Posterior cingulate gyrus (tissue), 11 donors: ENCODE measurements at regions not wholly inside any gene's neighbourhood (a gene's known extent, or its start where the extent isn't known, plus 50 kb on each side); places are given as distances from the start of the nearest gene placed in this dataset.
A peak's percentile ranks its signal among the peaks of the same experiment; 100 is the strongest.

Experiments used
- DNase-seq, 10 donors: peaks; one replicate each; pipeline versions ENCODE4 v3.0.0 to v3.0.0-alpha.2; 2020 to 2021; ENCODE audit warnings: mixed read lengths in 3 of 10
- intact Hi-C: fragments of 100-400 bp; cut with DNase I; formaldehyde crosslinking; loops from one replicate; pipeline ENCODE4 v1.15.1; 2023

DNA sequence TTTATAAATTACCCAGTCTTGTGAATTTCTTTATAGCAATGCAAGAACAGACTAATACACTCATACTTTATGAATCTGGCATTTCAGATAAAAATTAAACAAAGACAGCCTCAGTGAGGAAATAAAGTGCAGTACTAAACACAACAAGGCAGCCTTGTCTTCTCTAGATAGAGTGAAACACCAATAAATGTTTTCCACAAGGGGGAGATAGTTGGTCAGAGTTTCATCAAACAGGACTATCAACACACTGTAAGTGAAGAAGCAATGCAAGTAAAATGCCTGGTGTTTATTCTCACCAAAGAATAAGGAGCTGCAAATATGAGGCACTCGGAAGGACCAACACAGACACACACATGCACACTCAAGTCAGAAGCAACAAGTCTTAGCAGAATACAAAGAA, 62.8 kb downstream of the FAM9B start:
- no peak for DNase-seq
- intact Hi-C loops, result no loop called here

DNA sequence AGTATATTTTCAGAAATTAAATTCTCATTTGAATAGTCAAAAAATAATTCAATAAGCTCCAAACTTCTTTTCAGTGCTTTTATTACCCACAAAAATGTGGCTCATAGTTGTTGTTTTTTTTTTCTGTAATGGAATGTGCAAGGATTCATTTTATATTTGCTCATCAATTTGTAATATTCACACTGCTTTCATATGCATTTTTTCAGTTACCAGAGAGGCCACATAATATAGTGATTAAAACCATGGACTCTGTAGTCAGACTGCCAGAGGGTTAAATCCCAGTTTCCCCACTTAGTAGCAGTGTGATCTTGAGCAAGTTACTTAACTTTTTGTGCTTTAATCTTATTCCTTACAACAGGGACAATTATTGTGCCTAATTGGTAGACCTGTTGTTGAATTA, 64.5 kb downstream of the FAM9B start:
- intact Hi-C loops, result no loop called here
- no peak for DNase-seq

DNA sequence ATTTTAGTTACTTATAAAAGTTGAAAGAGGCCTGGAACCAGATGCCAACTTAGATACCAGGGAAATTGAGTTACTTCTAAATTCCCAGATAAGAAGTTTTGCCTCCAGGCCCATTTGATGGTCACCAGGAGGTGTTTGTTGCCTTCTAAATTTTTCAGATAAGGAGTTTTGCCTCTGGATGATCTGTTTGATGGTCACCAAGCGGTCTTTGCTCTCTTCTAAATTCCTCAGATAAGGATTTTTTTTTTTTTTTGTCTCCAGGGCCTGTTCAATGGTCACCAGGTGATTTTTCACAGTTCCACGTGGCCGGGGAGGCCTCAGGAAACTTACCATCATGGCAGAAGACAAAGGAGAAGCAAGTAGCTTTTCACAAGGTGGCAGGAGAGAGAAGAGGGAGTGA, 66.5 kb downstream of the FAM9B start:
- DNase-seq, result no peak
- intact Hi-C loops, result no loop called here

DNA sequence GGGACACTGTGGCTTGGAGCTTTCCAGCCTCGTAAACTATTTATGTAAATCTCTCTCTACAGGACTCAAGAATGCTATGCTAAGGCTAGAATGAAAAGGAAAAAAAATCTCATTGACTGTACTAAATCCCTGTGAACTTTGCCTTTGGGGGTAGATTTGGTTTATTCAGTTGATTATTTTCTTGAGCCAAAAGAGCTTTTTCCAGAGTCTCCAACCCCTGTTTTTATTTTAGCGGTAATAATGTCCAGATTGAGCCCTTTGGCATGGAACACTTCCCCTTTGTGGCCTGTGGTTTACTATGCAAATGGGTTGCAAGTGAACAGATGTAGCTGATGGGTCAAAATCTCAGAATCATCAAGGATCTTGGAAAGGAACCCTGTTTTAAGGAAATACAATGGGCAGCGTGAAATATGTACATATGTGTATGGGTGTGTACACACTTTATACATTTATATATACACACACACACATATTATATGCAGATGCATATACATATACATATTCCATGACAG, 72.9 kb downstream of the FAM9B start:
- no peak for DNase-seq
- intact Hi-C loops, result no loop called here

DNA sequence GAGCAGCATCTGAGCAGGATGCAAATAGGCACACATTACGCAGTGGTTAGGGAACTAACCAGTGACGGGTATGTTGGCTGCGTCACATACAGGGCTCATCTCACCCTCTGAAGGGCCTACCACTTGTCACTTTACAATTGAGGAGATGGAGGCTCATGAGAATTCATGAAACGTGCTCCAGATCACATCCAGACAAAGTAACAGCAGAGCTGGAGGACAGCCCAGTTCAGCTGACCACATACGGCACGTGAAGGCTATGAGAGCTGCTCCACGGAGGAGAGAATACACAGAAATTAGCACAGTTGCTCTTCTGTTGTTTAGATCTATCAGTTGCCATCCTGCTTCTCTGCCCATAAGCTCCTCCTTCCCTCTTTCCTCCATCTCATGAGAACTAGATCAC, 78.4 kb downstream of the FAM9B start:
- intact Hi-C loops, result no loop called here
- DNase-seq, result no peak

DNA sequence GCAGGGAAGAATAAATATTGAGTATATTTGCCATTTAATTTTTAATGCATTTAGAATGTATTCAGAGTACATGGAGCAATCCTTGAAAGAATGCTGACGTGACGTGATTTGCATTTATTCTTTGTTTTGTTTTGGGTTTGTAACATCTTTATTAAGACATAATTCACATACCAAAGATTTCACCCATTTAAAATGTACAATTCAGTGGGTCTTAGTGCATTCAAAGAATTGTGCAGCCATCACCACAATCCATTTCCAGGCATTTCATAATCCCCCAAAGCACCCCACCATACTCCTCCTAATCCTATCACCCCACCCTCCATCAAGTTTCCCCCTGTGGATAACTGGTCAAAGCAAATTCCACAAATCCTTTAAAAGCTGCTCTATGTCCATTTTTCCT, 87.4 kb downstream of the FAM9B start:
- intact Hi-C loops, result no loop called here
- DNase-seq, result no peak

DNA sequence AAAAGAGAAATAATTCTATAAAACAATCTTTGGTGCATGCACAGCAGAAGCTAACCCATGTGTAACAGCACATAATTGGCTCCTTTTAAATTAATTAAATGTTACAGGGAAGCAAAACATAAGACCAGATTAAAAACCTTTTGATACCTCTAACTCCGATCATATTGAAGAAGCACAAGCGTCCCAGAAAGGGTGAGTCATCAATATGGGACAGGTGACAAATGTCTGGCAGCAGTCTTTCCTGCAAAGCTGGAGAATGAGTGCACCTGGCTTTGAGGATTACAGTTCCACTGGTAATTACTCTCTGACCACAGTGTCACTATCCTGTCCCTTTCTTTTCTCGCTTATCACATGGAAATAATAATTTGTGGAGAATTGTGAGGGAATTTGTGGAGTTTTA, 94.6 kb downstream of the FAM9B start:
- DNase-seq, result no peak
- intact Hi-C loops, result no loop called here

DNA sequence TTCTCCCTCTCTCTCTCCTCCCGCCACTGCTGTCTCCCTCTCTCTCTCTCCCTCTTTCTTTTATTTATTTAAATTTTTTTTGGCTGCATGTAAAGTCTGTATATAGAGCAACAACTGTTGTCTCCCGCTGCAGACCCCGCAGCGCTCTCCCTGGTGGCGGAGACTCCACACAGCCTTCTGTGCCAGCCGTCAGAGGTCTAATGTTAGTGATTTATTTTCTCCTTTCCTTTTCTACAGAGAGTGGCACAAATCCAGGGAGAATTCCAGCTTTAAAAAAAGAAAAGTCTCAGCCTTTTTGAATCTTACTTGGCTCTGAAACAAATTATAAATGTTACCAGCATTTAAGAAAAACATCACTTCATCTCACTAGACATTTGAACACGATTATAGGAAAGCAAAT, 106.2 kb downstream of the FAM9B start:
- peak in 1 of 10 donors; percentile 48 for DNase-seq
- intact Hi-C loops, result no loop called here

DNA sequence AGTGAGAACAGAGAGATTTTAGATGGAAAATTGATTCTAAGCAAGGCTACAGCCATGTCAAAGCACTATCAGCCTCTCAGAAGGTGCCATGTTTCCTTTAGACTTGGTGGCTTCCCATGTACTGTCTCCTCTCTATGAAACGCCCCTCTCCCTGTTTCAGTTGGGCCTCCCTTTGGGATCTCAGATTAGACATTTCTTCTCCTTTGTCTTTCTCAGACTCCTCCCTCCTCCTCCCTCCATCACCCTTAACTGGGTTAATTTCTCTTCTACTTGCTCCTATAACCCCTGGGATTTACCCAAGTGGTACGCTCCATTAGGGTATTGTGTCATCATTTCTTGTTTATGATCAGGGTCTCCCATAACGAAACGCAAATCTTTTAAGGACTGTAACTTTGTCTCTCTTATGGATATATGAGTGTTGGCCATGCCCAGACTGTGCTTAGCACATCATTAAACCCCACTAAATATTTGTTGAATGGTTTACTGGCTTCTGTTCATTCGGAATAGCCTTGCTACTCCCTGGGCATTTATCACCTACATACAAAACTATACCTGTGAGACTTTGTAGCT, 106.8 kb downstream of the FAM9B start:
- DNase-seq, result no peak
- intact Hi-C loops, result no loop called here

DNA sequence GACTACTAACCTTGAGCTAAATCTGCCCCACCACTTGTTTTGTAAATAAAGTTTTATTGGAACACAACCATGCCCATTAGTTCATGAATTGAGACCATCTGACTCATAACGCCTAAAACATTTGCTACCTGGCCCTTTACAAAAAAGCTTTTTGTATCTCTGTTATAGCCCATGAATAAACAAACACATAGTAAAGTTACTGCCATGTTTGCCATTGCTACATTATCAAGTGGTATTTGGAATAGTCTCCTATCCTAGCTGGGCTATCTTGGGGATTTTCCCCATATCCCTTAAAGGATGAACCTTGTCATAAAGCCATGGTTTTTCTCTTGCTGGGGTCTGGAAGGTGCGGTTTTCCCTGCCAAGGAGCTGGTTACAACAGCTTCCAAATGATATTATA, 112.3 kb downstream of the FAM9B start:
- DNase-seq, result no peak
- intact Hi-C loops, result no loop called here

DNA sequence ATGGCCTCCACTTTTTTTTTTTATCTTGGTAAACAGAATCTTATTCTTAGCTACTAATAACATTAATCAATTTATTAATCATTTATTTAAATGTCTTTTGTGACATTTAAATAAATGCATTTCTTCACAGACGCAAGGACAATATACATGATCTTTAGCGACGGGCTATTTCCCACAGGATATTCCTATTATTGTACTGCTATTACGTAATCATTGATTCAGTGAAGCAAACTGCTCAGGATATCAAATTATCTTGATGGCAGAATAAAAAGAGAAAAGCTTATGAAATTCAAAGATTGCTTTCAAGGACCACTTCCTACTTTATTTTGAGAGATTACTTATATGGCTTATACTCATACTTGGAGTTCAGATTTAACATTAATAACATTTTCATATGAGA, 114.1 kb downstream of the FAM9B start:
- no peak for DNase-seq
- intact Hi-C loops, result no loop called here

DNA sequence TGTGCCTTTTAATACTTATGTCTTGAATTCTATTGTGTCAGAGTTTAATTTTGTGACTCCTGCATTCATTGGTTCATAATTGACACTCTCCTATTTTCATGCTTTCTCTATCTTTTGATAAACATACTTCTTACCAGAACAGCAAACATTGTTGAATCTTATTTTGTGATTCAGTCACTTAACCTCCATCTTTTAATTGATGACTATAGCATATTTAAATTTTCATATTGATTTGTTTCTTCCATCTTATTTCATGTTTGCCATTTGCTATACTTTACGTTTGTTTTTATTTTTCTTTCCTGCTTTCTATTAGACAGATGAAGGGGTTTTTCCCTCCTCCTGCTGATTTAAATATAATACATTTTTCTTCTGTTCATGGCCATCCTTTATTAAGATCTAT, 115.5 kb upstream of the FAM9A start:
- intact Hi-C loops, result no loop called here

DNA sequence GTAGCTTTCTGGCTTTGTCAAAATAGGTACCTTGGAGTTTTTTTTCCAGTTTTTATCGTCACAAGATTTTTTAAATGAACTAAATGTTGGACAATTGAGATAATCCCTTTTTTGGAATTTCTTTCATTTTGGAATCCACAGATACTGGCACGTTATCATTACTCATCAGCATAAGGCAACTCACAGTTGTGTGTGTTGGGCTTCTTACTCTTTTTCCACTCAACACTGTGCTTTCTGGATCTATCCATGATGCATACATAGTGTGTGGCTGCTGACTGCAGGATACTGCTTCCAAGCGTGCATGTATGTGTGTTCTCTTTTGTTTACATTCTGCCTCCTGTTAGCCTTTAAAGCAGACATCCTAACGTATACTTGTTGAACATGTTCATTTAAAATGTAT, 113.5 kb upstream of the FAM9A start:
- no peak for DNase-seq
- intact Hi-C loops, result no loop called here

More for the DNA sequence above, 115.5 kb upstream of the FAM9A start:
- DNase-seq, result no peak

DNA sequence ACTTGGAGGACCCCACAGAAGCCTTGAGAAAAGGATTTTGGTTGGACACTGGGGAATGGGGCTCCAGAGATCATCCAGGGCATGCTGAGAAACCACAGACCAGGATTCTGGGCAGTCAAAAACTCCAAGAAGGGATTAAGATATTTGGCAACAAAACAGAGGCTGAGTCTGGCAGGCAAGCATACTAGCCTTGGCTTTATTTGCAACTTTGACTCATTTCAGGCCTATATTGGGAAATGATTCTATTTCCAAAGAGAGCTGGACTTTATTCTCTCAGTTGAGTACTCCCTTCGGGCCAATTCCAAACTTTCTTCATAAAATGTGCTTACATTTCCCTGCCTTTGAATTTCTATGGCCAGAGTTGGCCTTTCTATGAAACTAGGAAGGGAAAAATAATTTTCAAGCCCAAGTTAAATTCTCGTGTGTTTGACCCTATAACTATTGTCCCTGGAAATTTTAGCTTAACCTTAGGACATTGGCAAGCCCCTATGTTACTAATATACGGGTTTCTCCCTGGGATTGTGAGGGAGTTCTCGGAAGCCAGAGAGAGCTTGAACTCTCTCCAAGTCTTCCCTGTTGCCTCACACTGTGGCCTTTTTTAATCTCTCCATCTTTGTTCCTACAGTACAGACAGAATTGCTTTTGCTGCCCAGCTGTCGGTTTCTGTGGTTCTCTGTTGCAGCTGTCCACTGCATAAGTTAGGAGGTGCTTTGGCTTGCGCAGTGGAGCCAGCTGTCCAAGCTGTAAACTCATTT, 112.6 kb upstream of the FAM9A start:
- intact Hi-C loops, result no loop called here
- no peak for DNase-seq

DNA sequence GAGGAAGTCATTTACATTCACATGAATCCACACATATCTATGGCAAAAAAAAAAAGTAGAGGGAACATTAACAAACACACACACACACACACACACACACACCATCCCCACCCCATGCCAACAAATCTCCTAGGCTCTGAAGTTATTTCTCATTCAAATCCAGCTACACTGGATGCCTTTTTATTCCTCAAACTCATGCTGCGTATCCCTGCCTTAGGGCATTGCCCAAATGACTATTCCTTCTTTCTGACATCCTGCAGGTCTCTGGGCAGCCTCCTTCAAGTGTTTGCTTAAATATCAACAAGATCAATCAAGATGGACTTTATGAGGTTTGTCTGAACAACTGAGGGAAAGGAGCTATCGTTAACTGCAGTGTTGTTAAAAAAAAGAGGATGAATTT, 106.5 kb upstream of the FAM9A start:
- intact Hi-C loops, result no loop called here
- DNase-seq, result no peak

DNA sequence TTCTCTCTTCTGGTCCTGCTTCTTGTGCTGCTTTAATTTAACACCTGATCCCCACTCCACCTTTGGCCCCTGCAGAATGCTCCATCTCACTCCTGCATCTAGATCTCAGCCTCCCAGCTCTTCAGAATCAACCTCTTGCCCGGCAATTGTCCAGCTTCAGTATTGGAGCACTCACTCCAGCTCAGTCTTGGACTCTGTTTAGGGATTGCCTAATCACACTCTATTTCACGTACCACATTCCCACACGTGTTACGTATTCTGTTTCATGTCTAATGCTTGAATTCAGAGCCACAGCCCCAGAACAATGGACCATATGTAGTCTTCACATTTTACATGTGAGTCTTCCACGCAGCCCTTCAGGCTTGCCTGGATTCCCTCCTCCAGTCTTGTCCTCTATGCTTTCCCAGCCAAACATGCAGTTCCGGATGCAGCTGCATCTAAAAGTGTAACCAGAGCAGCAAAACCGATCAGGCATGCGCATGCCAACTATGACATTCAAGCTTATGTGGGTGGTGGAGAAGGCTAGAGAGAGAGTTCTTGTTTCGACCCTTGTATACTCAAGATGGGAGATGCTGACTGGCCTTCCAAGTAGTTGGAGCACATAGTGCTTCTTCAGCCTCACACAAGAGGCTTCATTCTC, 105.2 kb upstream of the FAM9A start:
- intact Hi-C loops, result no loop called here

DNA sequence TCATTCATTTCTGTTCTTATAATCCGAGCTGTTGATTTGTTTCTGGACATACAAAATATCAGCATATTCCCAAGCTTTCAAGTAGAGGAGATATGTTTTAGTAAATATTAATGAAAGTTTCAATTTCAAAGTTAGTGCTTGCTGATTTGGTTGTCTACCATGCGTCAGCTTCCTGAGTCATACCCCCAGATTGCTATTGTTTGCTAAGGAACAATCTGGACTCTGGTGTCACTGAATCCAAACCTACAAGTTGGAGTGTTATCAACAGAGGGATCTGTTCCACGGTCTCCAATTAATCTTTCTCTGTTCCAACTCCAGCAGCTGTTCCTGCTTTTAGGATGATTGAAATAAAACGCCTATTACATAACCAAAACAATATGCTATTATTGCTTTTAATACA, 96.1 kb upstream of the FAM9A start:
- no peak for DNase-seq
- intact Hi-C loops, result no loop called here

More for the DNA sequence above, 105.2 kb upstream of the FAM9A start:
- DNase-seq, result no peak

DNA sequence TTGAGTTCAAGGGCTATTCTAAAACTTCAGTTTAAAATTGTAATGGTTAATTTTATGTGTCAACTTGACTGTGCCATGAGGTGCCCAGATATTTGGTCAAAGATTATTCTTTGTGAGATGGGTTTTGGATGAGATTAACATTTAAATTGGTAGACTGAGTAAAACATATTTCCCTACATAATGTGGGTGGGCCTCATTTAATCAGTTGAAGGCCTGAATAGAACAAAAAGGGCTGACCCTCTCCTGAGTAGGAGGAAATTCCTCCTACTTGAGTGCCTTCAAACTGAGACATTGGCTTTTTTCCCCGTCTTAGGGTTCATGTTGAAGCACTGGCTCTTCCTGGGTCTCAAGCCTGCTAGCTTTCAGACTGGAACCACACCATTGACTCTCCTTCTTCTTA, 89.6 kb upstream of the FAM9A start:
- intact Hi-C loops, result no loop called here
- no peak for DNase-seq

DNA sequence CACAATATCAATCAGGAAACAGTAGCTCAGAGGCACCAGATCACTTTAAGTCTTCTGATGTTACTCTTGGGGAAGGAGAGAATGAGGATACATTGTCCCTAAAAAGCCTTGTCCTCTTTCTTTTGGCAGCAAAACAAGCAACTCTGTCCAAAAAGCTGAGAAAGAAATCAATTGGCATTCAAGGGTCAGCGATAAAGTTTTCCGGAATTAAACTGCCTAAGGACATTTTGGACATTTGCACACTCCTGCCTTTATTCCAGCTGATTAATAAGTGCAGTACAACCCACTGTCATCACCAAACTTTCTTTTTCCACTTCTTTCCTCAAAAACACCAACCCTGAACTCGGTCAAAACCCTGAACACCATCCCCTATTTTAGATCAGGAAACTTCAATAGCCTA, 85.8 kb upstream of the FAM9A start:
- no peak for DNase-seq
- intact Hi-C loops, result no loop called here

DNA sequence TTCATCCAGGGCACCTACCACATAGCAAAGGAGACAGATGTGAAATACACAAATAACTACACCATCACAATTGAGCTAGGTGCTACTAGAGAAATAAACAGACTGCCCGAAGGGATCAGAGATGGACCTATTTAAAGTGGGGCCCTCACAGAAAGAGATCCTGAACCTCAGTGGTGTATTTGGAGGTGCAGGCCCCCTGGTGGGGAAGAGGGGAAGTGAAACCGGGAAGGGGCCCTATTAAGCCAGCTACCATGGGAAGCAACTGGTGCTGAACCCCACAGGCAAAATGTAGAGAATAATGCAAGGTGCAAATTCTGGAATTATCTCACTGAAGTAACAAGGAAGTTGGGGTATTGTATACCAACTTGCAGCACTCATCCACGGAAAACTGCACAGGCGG, 78.6 kb upstream of the FAM9A start:
- intact Hi-C loops, result no loop called here

DNA sequence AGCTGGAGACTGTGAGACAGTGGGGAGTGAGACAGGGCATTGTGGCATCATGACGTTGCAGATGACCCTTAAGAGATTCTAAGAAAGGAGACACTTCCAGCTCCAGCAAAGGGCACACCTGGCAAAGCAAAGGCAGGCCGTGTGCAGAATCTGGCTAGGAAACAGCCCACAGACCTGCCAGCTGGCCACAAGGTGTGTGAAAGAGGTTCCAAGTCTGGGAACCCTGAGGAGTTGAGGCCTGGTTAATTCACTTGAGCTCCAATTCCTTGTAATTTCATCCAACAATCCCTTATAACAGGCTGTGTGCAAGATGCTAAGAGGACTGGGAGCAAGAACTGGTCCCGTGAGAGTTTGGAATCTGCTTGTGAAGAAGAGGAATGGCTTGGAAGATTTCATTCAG, 72.8 kb upstream of the FAM9A start:
- no peak for DNase-seq
- intact Hi-C loops, result no loop called here

More for the DNA sequence above, 78.6 kb upstream of the FAM9A start:
- no peak for DNase-seq

DNA sequence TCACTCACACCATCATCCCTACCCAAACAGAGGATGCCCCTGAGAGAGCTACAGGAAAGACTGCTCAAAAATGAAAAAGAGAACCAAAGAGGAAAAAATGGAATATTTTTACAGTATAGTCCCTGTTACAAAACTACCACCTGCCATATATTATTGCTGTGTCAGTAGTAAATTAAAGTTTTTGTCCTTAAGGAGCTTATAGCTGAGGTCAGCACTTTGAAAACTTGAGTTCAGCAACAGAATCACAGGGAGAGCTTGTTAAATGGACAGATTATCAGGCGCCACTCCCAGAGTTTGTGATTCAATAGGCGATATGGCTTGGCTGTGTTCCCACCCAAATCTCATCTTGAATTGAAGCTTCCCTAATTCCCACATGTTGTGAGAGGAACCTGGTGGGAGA, 71.9 kb upstream of the FAM9A start:
- DNase-seq, result no peak
- intact Hi-C loops, result no loop called here
